Panc1 (cell line): ENCODE measurements at regions not wholly inside any gene's neighbourhood (a gene's known extent, or its start where the extent isn't known, plus 50 kb on each side); places are given as distances from the start of the nearest gene placed in this dataset.

Source experiments
- ATAC-seq: fragments of 200-7000 bp; cut with Tn5 transposase; 2 replicates; pipeline ENCODE4 v1.9.1; 2020; ENCODE audit warnings: mild to moderate bottlenecking, moderate library complexity
- BruUV-seq: library from RNA; stranded (reverse); fragments of 400-500 nt; replicated peaks from 2 replicates; lab custom pipeline; 2021; lab: Mats Ljungman, UMichigan
- CTCF ChIA-PET: fragments of 300-600 bp; sonication (Branson Sonifier 250); formaldehyde crosslinking; loops from one replicate; lab custom pipeline; 2022; ENCODE audit warnings: antibody characterized with exemption; lab: Charles Lee
- POLR2A ChIA-PET: fragments of 300-600 bp; sonication (Branson Sonifier 250); formaldehyde crosslinking; loops from one replicate; lab custom pipeline; 2022; ENCODE audit warnings: antibody characterized with exemption; lab: Charles Lee
- DNase-seq: peaks from one replicate; pipeline ENCODE4 v3.0.0-alpha.2; 2010; ENCODE audit warnings: low read depth, low spot score
- H3K27ac ChIP-seq: 2 replicates; pipeline ENCODE4 v1.5.1; 2011; ENCODE audit warnings: mild to moderate bottlenecking, low read length, inconsistent platforms
- H3K27me3 ChIP-seq: fragments of 200-500 bp; sonication (Bioruptor generic); 2 replicates; pipeline ENCODE4 v1.6.0; 2014; ENCODE audit warnings: low read length, inconsistent platforms; ENCODE audit not compliant: control insufficient read depth, insufficient read depth
- H3K36me3 ChIP-seq: fragments of 200-500 bp; sonication (Bioruptor generic); 2 replicates; pipeline ENCODE4 v1.5.1; 2014; ENCODE audit warnings: inconsistent platforms, mild to moderate bottlenecking, low read length, moderate library complexity; ENCODE audit not compliant: control insufficient read depth, insufficient read depth
- H3K4me1 ChIP-seq: 2 replicates; pipeline ENCODE4 v1.5.1; 2011; ENCODE audit warnings: inconsistent platforms, mild to moderate bottlenecking, low read length, moderate library complexity; ENCODE audit not compliant: control insufficient read depth, insufficient read depth
- H3K4me3 ChIP-seq, 2 experiments: 2 replicates each; pipeline ENCODE4 v1.5.1; 2011 to 2012; ENCODE audit warnings: low read depth in 2 of 2, low read length in 2 of 2, mild to moderate bottlenecking in 2 of 2, inconsistent platforms in 1 of 2, moderate library complexity in 1 of 2
- H3K9me3 ChIP-seq: fragments of 200-500 bp; sonication (Bioruptor generic); 2 replicates; pipeline ENCODE4 v1.5.1; 2014; ENCODE audit warnings: low read depth, mild to moderate bottlenecking, inconsistent platforms, low read length, moderate library complexity; ENCODE audit not compliant: control insufficient read depth, insufficient read depth
- POLR2AphosphoS5 ChIP-seq: IDR thresholded peaks from 2 replicates; pipeline ENCODE4 v1.6.1; 2012; ENCODE audit warnings: mild to moderate bottlenecking, low read depth, low read length, moderate library complexity
- SIN3A ChIP-seq: IDR thresholded peaks from 2 replicates; pipeline ENCODE4 v1.6.1; 2012; ENCODE audit warnings: low read depth, mild to moderate bottlenecking, low read length, moderate library complexity, borderline replicate concordance; ENCODE audit not compliant: insufficient read depth
- TCF7L2 ChIP-seq: IDR thresholded peaks from 2 replicates; pipeline ENCODE4 v1.6.1; 2011; ENCODE audit warnings: mild to moderate bottlenecking, low read depth, low read length, inconsistent platforms
- in situ Hi-C: cut with HindIII; loops from 2 replicates; pipeline ENCODE4 v1.10.0; 2016; ENCODE audit warnings: low sequenced_read_pairs, low pct_unique_long_range_greater_than_20kb
- intact Hi-C: fragments of 100-400 bp; cut with micrococcal nuclease; formaldehyde crosslinking; loops from one replicate; pipeline ENCODE4 v1.10.0; 2022; ENCODE audit not compliant: unreplicated experiment
- TF ChIP-seq, protein P1 (sequence below), 2 experiments: IDR thresholded peaks; 2 replicates each; pipeline ENCODE4 v1.6.1; 2011 to 2012; ENCODE audit warnings: low read depth in 2 of 2, control low read depth in 1 of 2, low read length in 1 of 2, mild to moderate bottlenecking in 1 of 2, moderate library complexity in 1 of 2; ENCODE audit not compliant: insufficient read depth in 1 of 2
- TF ChIP-seq, protein P2 (sequence below): fragments of 450-650 bp; IDR thresholded peaks from 2 replicates; pipeline ENCODE4 v1.5.1; 2017; ENCODE audit warnings: mild to moderate bottlenecking

- DNase-seq (no peak), ATAC-seq (no peak)
- ChIA-PET CTCF (no interaction called here), POLR2A (no interaction called here)
- no peaks in the 10 kb centered on the region; the same call in 1 of the 2 replicates for H3K27me3 ChIP-seq
- no peaks in the 10 kb centered on the region for H3K36me3 ChIP-seq
- no peak overlapping the region for H3K27ac ChIP-seq
- TF ChIP-seq, protein P1, sequence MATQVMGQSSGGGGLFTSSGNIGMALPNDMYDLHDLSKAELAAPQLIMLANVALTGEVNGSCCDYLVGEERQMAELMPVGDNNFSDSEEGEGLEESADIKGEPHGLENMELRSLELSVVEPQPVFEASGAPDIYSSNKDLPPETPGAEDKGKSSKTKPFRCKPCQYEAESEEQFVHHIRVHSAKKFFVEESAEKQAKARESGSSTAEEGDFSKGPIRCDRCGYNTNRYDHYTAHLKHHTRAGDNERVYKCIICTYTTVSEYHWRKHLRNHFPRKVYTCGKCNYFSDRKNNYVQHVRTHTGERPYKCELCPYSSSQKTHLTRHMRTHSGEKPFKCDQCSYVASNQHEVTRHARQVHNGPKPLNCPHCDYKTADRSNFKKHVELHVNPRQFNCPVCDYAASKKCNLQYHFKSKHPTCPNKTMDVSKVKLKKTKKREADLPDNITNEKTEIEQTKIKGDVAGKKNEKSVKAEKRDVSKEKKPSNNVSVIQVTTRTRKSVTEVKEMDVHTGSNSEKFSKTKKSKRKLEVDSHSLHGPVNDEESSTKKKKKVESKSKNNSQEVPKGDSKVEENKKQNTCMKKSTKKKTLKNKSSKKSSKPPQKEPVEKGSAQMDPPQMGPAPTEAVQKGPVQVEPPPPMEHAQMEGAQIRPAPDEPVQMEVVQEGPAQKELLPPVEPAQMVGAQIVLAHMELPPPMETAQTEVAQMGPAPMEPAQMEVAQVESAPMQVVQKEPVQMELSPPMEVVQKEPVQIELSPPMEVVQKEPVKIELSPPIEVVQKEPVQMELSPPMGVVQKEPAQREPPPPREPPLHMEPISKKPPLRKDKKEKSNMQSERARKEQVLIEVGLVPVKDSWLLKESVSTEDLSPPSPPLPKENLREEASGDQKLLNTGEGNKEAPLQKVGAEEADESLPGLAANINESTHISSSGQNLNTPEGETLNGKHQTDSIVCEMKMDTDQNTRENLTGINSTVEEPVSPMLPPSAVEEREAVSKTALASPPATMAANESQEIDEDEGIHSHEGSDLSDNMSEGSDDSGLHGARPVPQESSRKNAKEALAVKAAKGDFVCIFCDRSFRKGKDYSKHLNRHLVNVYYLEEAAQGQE (IDR thresholded peaks at IDR 0.05; ENCODE audit: insufficient read depth in 1 of 2, low read depth in 2 of 2, low read length in 1 of 2) = no peak
- TF ChIP-seq, protein P2, sequence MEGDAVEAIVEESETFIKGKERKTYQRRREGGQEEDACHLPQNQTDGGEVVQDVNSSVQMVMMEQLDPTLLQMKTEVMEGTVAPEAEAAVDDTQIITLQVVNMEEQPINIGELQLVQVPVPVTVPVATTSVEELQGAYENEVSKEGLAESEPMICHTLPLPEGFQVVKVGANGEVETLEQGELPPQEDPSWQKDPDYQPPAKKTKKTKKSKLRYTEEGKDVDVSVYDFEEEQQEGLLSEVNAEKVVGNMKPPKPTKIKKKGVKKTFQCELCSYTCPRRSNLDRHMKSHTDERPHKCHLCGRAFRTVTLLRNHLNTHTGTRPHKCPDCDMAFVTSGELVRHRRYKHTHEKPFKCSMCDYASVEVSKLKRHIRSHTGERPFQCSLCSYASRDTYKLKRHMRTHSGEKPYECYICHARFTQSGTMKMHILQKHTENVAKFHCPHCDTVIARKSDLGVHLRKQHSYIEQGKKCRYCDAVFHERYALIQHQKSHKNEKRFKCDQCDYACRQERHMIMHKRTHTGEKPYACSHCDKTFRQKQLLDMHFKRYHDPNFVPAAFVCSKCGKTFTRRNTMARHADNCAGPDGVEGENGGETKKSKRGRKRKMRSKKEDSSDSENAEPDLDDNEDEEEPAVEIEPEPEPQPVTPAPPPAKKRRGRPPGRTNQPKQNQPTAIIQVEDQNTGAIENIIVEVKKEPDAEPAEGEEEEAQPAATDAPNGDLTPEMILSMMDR = no peak
- TF ChIP-seq SIN3A (no peak), POLR2AphosphoS5 (no peak)
- H3K4me1 ChIP-seq = no peaks in the 10 kb centered on the region
- H3K9me3 ChIP-seq = no peaks in the 10 kb centered on the region
- in situ Hi-C loops (no loop called here), intact Hi-C loops (no loop called here)
- BruUV-seq = no TSS peak
- H3K4me3 ChIP-seq = no peak overlapping the region
These were observed 593.3 kb downstream of the MATN1 start for GRCh38 chr1:30130099-30130498.

- Histone ChIP-seq H3K4me3 (no peak overlapping the region), H3K27ac (no peak overlapping the region), H3K27me3 (no peaks in the 10 kb centered on the region; the same call in 1 of the 2 replicates), H3K36me3 (no peaks in the 10 kb centered on the region), H3K9me3 (no peaks in the 10 kb centered on the region), H3K4me1 (no peaks in the 10 kb centered on the region)
- intact Hi-C loops (no loop called here), in situ Hi-C loops (no loop called here)
- no peak for ATAC-seq
- DNase-seq = no peak
- CTCF ChIA-PET = no interaction called here
- TF ChIP-seq, protein P1 (IDR thresholded peaks at IDR 0.05; ENCODE audit: insufficient read depth in 1 of 2, low read depth in 2 of 2, low read length in 1 of 2) = no peak
- TF ChIP-seq, protein P2 = no peak
- no peak for TF ChIP-seq POLR2AphosphoS5
- no peak for TF ChIP-seq SIN3A
- TF ChIP-seq TCF7L2 = no peak
- BruUV-seq = no TSS peak
- POLR2A ChIA-PET = no interaction called here
These were observed 593.8 kb downstream of the MATN1 start for GRCh38 chr1:30129421-30130055.
